SK-N-SH (cell line): ENCODE measurements at regions not wholly inside any gene's neighbourhood (a gene's known extent, or its start where the extent isn't known, plus 50 kb on each side); places are given as distances from the start of the nearest gene placed in this dataset.

Experiments
- CTCF ChIA-PET: fragments of 300-600, 350-600 bp; formaldehyde crosslinking; extraction: SDS; loops from one replicate; lab custom pipeline; 2021; lab: Yijun Ruan, JAX
- POLR2A ChIA-PET: fragments of 350-600 bp; sonication (Branson Sonifier 250); formaldehyde crosslinking; extraction: SDS; loops from one replicate; lab custom pipeline; 2020; ENCODE audit warnings: antibody characterized with exemption, inconsistent platforms; lab: Yijun Ruan, JAX
- DNase-seq: peaks from one replicate; pipeline ENCODE4 v3.0.0; 2012
- H2AFZ ChIP-seq: fragments of 200-600 bp; sonication (generic); 2 replicates; pipeline ENCODE4 v1.8.1; 2016; ENCODE audit warnings: antibody characterized with exemption, mild to moderate bottlenecking, low read depth
- H3F3A ChIP-seq: fragments of 200-600 bp; sonication (generic); replicated peaks from 2 replicates; pipeline ENCODE3; 2016; ENCODE audit warnings: antibody characterized with exemption, mild to moderate bottlenecking; ENCODE audit not compliant: insufficient read depth
- H3K27ac ChIP-seq, 2 experiments: fragments of 200-500 bp in 1 of 2; fragments of 200-600 bp in 1 of 2; sonication (Bioruptor generic) in 1 of 2; sonication (generic), shearing (Covaris generic) in 1 of 2; 2 replicates each; pipeline versions ENCODE4 v1.5.1 to v1.6.1; 2014 to 2016; ENCODE audit warnings: low read depth in 2 of 2, inconsistent platforms in 1 of 2, low read length in 1 of 2, mild to moderate bottlenecking in 1 of 2, mixed read lengths in 1 of 2
- H3K27me3 ChIP-seq: fragments of 200-600 bp; sonication (generic), shearing (Covaris generic); 2 replicates; pipeline ENCODE4 v1.6.1; 2016; ENCODE audit warnings: mixed run types; ENCODE audit not compliant: insufficient read depth
- H3K36me3 ChIP-seq, 2 experiments: fragments of 200-500 bp in 1 of 2; fragments of 200-600 bp in 1 of 2; sonication (Bioruptor generic) in 1 of 2; sonication (generic) in 1 of 2; replicated peaks in 1 of 2; 2 replicates each; pipeline versions ENCODE3 to v1.5.1; 2014 to 2016; ENCODE audit warnings: low read length in 1 of 2, mild to moderate bottlenecking in 1 of 2; ENCODE audit not compliant: insufficient read depth in 2 of 2, control insufficient read depth in 1 of 2
- H3K4me1 ChIP-seq, 2 experiments: fragments of 200-500 bp in 1 of 2; fragments of 200-600 bp in 1 of 2; sonication (Bioruptor generic) in 1 of 2; sonication (generic), shearing (Covaris generic) in 1 of 2; 2 replicates each; pipeline versions ENCODE4 v1.5.1 to v1.6.1; 2014 to 2016; ENCODE audit warnings: low read depth in 1 of 2, low read length in 1 of 2, mixed run types in 1 of 2; ENCODE audit not compliant: insufficient read depth in 2 of 2, control insufficient read depth in 1 of 2
- H3K4me2 ChIP-seq: fragments of 200-600 bp; sonication (generic), shearing (Covaris generic); 2 replicates; pipeline ENCODE4 v1.6.1; 2017; ENCODE audit warnings: mixed run types
- H3K4me3 ChIP-seq, 2 experiments: fragments of 200-500 bp in 1 of 2; fragments of 200-600 bp in 1 of 2; sonication (Bioruptor generic) in 1 of 2; sonication (generic), shearing (Covaris generic) in 1 of 2; 2 replicates each; pipeline versions ENCODE4 v1.5.1 to v1.8.1; 2014 to 2016; ENCODE audit warnings: low read depth in 2 of 2, inconsistent platforms in 1 of 2, low read length in 1 of 2, mild to moderate bottlenecking in 1 of 2, mixed read lengths in 1 of 2, moderate library complexity in 1 of 2
- H3K79me2 ChIP-seq: fragments of 200-600 bp; sonication (generic); 2 replicates; pipeline ENCODE4 v1.8.1; 2017; ENCODE audit warnings: mild to moderate bottlenecking; ENCODE audit not compliant: insufficient read depth
- H3K9ac ChIP-seq: fragments of 200-600 bp; sonication (generic); 2 replicates; pipeline ENCODE4 v1.6.1; 2017; ENCODE audit warnings: mixed run types
- H3K9me2 ChIP-seq: fragments of 200-600 bp; sonication (generic); 2 replicates; pipeline ENCODE4 v1.6.1; 2017; ENCODE audit warnings: mixed run types
- H3K9me3 ChIP-seq: fragments of 200-600 bp; sonication (generic); 2 replicates; pipeline ENCODE4 v1.6.1; 2017; ENCODE audit warnings: mixed run types, mild to moderate bottlenecking, moderate library complexity
- H4K20me1 ChIP-seq: fragments of 200-600 bp; sonication (generic); 2 replicates; pipeline ENCODE4 v1.6.1; 2017; ENCODE audit warnings: mild to moderate bottlenecking, mixed run types; ENCODE audit not compliant: insufficient read depth
- CHD2 ChIP-seq: fragments of 150-350 bp; IDR thresholded peaks from 2 replicates; pipeline ENCODE4 v1.6.1; 2018; ENCODE audit warnings: low read length; ENCODE audit not compliant: partially characterized antibody
- EP300 ChIP-seq, 2 experiments: IDR thresholded peaks; 2 replicates each; pipeline versions ENCODE4 v1.4.0 to v1.6.1; 2012; ENCODE audit warnings: borderline replicate concordance in 1 of 2, low read depth in 1 of 2, low read length in 1 of 2
- FOXJ3 ChIP-seq: sonication (generic); formaldehyde crosslinking; IDR thresholded peaks from 2 replicates; pipeline ENCODE4 v1.5.1; 2020; ENCODE audit warnings: mild to moderate bottlenecking, missing genetic modification reagents
- FOXM1 ChIP-seq: IDR thresholded peaks from 2 replicates; pipeline ENCODE4 v1.4.0; 2012; ENCODE audit warnings: low read depth, mild to moderate bottlenecking
- GATA2 ChIP-seq: sonication (generic); formaldehyde crosslinking; IDR thresholded peaks from 2 replicates; pipeline ENCODE4 v1.5.0; 2020; ENCODE audit warnings: mild to moderate bottlenecking, missing genetic modification reagents
- IRF3 ChIP-seq: fragments of 150-350 bp; IDR thresholded peaks from 2 replicates; pipeline ENCODE4 v1.6.1; 2016; ENCODE audit warnings: mild to moderate bottlenecking, low read depth, low read length
- JUND ChIP-seq: IDR thresholded peaks from 2 replicates; pipeline ENCODE4 v1.4.0; 2012
- MAX ChIP-seq: IDR thresholded peaks from 2 replicates; pipeline ENCODE4 v1.4.0; 2012; ENCODE audit warnings: low read depth
- NRF1 ChIP-seq: IDR thresholded peaks from 2 replicates; pipeline ENCODE4 v1.6.1; 2012; ENCODE audit warnings: low read depth, mild to moderate bottlenecking, low read length
- REST ChIP-seq: IDR thresholded peaks from 2 replicates; pipeline ENCODE4 v1.6.1; 2012; ENCODE audit warnings: mild to moderate bottlenecking, low read depth, low read length, moderate library complexity
- RXRA ChIP-seq: IDR thresholded peaks from 2 replicates; pipeline ENCODE4 v1.4.0; 2012; ENCODE audit warnings: low read depth, mild to moderate bottlenecking, borderline replicate concordance
- SIN3A ChIP-seq: IDR thresholded peaks from 2 replicates; pipeline ENCODE4 v1.6.1; 2012; ENCODE audit warnings: low read depth, mild to moderate bottlenecking, low read length, moderate library complexity, borderline replicate concordance
- TAF1 ChIP-seq: IDR thresholded peaks from 2 replicates; pipeline ENCODE4 v1.6.1; 2012; ENCODE audit warnings: low read depth, mild to moderate bottlenecking, low read length, moderate library complexity, borderline replicate concordance
- TEAD4 ChIP-seq: IDR thresholded peaks from 2 replicates; pipeline ENCODE4 v1.4.0; 2012; ENCODE audit warnings: mild to moderate bottlenecking, borderline replicate concordance; ENCODE audit not compliant: insufficient read depth
- USF1 ChIP-seq: IDR thresholded peaks from 2 replicates; pipeline ENCODE4 v1.4.0; 2012; ENCODE audit warnings: low read depth, borderline replicate concordance
- YY1 ChIP-seq: IDR thresholded peaks from 2 replicates; pipeline ENCODE4 v1.4.0; 2012; ENCODE audit warnings: low read depth, mild to moderate bottlenecking
- ZBTB33 ChIP-seq: IDR thresholded peaks from 2 replicates; pipeline ENCODE4 v1.4.0; 2012; ENCODE audit warnings: low read depth, borderline replicate concordance
- WGBS: methylation state at CpG from one replicate; pipeline ENCODE4 v1.1.6; 2017; ENCODE audit warnings: low lambda C conversion rate; 5-methylcytosine and 5-hydroxymethylcytosine counted together

GRCh38 chr20:22348010-22348409, 236.4 kb downstream of the FOXA2 start:
- 18% methylated on average over 4 of the region's 4 CpGs for WGBS

GRCh38 chr20:22346716-22347115, 237.7 kb downstream of the FOXA2 start:
- CTCF ChIA-PET = no interaction called here
- H3K27ac ChIP-seq = no peak overlapping the region
- TF ChIP-seq IRF3 = no peak
- TF ChIP-seq NRF1 = no peak
- TF ChIP-seq JUND = no peak
- no peak for TF ChIP-seq SIN3A
- no peak for TF ChIP-seq CHD2
- no peak for TF ChIP-seq REST
- TF ChIP-seq, all 33 proteins: peak for 0
- no peaks in the 10 kb centered on the region for H3K4me1 ChIP-seq
- no peak for DNase-seq
- 4% methylated on average over 4 of the region's 4 CpGs for WGBS
- no peak overlapping the region for H3K4me2 ChIP-seq
- no peak overlapping the region for H3K4me3 ChIP-seq
- no peaks in the 10 kb centered on the region for H3K36me3 ChIP-seq
- no peak overlapping the region for H3K9ac ChIP-seq
- no peaks in the 10 kb centered on the region for H3K79me2 ChIP-seq
- no peaks in the 10 kb centered on the region for H3K9me3 ChIP-seq
- no peak overlapping the region for H2AFZ ChIP-seq
- H3K27me3 ChIP-seq = peaks cover 59% of the 10 kb centered on the region; the same call in 1 of the 2 replicates
- H4K20me1 ChIP-seq = no peaks in the 10 kb centered on the region
- POLR2A ChIA-PET = no interaction called here
- H3F3A ChIP-seq = no peaks in the 10 kb centered on the region
- no peaks in the 10 kb centered on the region for H3K9me2 ChIP-seq

More at GRCh38 chr20:22348010-22348409, 236.4 kb downstream of the FOXA2 start:
- ChIA-PET POLR2A (no interaction called here), CTCF (interaction anchor here (5.9 kb wide), 1 partner anchor 9 kb away, joined by 43 read pairs; no protein-coding TSS in a partner anchor)
- Histone ChIP-seq H3F3A (no peaks in the 10 kb centered on the region), H3K9me2 (no peaks in the 10 kb centered on the region), H3K27me3 (peaks cover 50% of the 10 kb centered on the region; the same call in 1 of the 2 replicates), H3K9me3 (no peaks in the 10 kb centered on the region), H3K36me3 (no peaks in the 10 kb centered on the region), H4K20me1 (no peaks in the 10 kb centered on the region), H3K4me2 (no peak overlapping the region), H3K79me2 (no peaks in the 10 kb centered on the region), H3K27ac (no peak overlapping the region), H3K4me1 (no peaks in the 10 kb centered on the region), H2AFZ (no peak overlapping the region), H3K4me3 (no peak overlapping the region), H3K9ac (no peak overlapping the region)
- no peak for DNase-seq
- TF ChIP-seq USF1 = no peak
- TF ChIP-seq JUND = no peak
- no peak for TF ChIP-seq EP300 (IDR thresholded peaks at IDR 0.05; ENCODE audit: borderline replicate concordance in 1 of 2, low read depth in 1 of 2, low read length in 1 of 2)
- no peak for TF ChIP-seq TEAD4
- TF ChIP-seq FOXM1 = no peak
- TF ChIP-seq MAX = no peak
- TF ChIP-seq ZBTB33 = no peak
- TF ChIP-seq TAF1 = no peak
- no peak for TF ChIP-seq YY1
- TF ChIP-seq GATA2 (CRISPR knock-in tag) = no peak
- TF ChIP-seq FOXJ3 (CRISPR knock-in tag) = no peak
- no peak for TF ChIP-seq SIN3A
- no peak for TF ChIP-seq RXRA
